Keratinocyte (primary cell): ENCODE measurements at regions not wholly inside any gene's neighbourhood (a gene's known extent, or its start where the extent isn't known, plus 50 kb on each side); places are given as distances from the start of the nearest gene placed in this dataset.

Source experiments
- DNase-seq: peaks from one replicate; pipeline ENCODE4 v3.0.0-alpha.2; 2011; ENCODE audit warnings: low read depth, missing footprints, low spot score
- FAIRE-seq: peaks from 2 replicates; lab custom pipeline; 2011; peaks lifted over from hg19 to GRCh38; lab: Jason Lieb, UNC
- H2AFZ ChIP-seq: 2 replicates; pipeline ENCODE4 v1.6.0; 2012; ENCODE audit warnings: low read length, control low read depth, inconsistent platforms; ENCODE audit not compliant: control insufficient read depth
- H3K27ac ChIP-seq: 2 replicates; pipeline ENCODE4 v1.5.1; 2011; ENCODE audit warnings: low read length; ENCODE audit not compliant: control insufficient read depth, insufficient read depth
- H3K27me3 ChIP-seq: 3 replicates; pipeline ENCODE4 v1.6.0; 2011; ENCODE audit warnings: low read length; ENCODE audit not compliant: control insufficient read depth, insufficient read depth; ENCODE audit errors: extremely low read depth
- H3K36me3 ChIP-seq, 2 experiments: 2 replicates in 1 of 2; 3 replicates in 1 of 2; pipeline ENCODE4 v1.5.1; 2011; ENCODE audit warnings: low read length in 2 of 2, mild to moderate bottlenecking in 1 of 2; ENCODE audit not compliant: control insufficient read depth in 2 of 2, insufficient read depth in 2 of 2; ENCODE audit errors: extremely low read depth in 1 of 2
- H3K4me1 ChIP-seq: 3 replicates; pipeline ENCODE4 v1.5.1; 2011; ENCODE audit warnings: low read length; ENCODE audit not compliant: control insufficient read depth, insufficient read depth; ENCODE audit errors: extremely low read depth
- H3K4me2 ChIP-seq: 3 replicates; pipeline ENCODE4 v1.6.0; 2011; ENCODE audit warnings: low read depth, low read length; ENCODE audit not compliant: control insufficient read depth, insufficient read depth; ENCODE audit errors: extremely low read depth
- H3K4me3 ChIP-seq, 3 experiments: fragments of 200-600 bp in 1 of 3; sonication (generic) in 1 of 3; 2 replicates in 2 of 3; 3 replicates in 1 of 3; pipeline ENCODE4 v1.5.1; 2011 to 2016; ENCODE audit warnings: low read length in 3 of 3, mild to moderate bottlenecking in 3 of 3, control low read depth in 2 of 3, inconsistent platforms in 1 of 3, low read depth in 1 of 3, mixed read lengths in 1 of 3, mixed run types in 1 of 3, moderate library complexity in 1 of 3; ENCODE audit not compliant: control insufficient read depth in 2 of 3, insufficient read depth in 2 of 3; ENCODE audit errors: extremely low read depth in 1 of 3
- H3K79me2 ChIP-seq: 2 replicates; pipeline ENCODE4 v1.6.0; 2012; ENCODE audit warnings: low read length; ENCODE audit not compliant: control insufficient read depth, insufficient read depth
- H3K9ac ChIP-seq: 3 replicates; pipeline ENCODE4 v1.6.0; 2011; ENCODE audit warnings: low read length; ENCODE audit not compliant: control insufficient read depth, insufficient read depth; ENCODE audit errors: extremely low read depth
- H3K9me1 ChIP-seq: 3 replicates; pipeline ENCODE4 v1.6.0; 2011; ENCODE audit warnings: low read length; ENCODE audit not compliant: control insufficient read depth, insufficient read depth; ENCODE audit errors: extremely low read depth
- H3K9me3 ChIP-seq: 2 replicates; pipeline ENCODE4 v1.5.1; 2012; ENCODE audit warnings: low read depth, low read length; ENCODE audit not compliant: control insufficient read depth
- H4K20me1 ChIP-seq: 3 replicates; pipeline ENCODE4 v1.6.0; 2011; ENCODE audit warnings: low read length; ENCODE audit not compliant: control insufficient read depth, insufficient read depth; ENCODE audit errors: extremely low read depth
- CTCF ChIP-seq, 3 experiments: IDR thresholded peaks in 1 of 3; conservative IDR thresholded peaks in 1 of 3; optimal IDR thresholded peaks in 1 of 3; 2 replicates in 2 of 3; 3 replicates in 1 of 3; pipeline versions ENCODE3 to v1.5.1; 2011; ENCODE audit warnings: low read length in 3 of 3, mild to moderate bottlenecking in 3 of 3, moderate library complexity in 2 of 3, control low read depth in 1 of 3, inconsistent platforms in 1 of 3; ENCODE audit not compliant: insufficient read depth in 2 of 3; ENCODE audit errors: extremely low read depth in 1 of 3
- EZH2 ChIP-seq: IDR thresholded peaks from one replicate; pipeline ENCODE4 v1.6.1; 2012; ENCODE audit warnings: inconsistent platforms, mild to moderate bottlenecking, low read length, moderate library complexity
- dilution Hi-C: fragments of 300-500 bp; cut with MboI; formaldehyde crosslinking; loops from one replicate; pipeline ENCODE4 v1.7.0; 2020; ENCODE audit warnings: low sequenced_read_pairs; ENCODE audit not compliant: extremely low pct_ligation_motif_present

GRCh38 chr20:24769878-24770627 lies 179.0 kb upstream of the CST7 start:
- no peak overlapping the region for H3K4me2 ChIP-seq
- no peak overlapping the region for H2AFZ ChIP-seq
- no peaks in the 10 kb centered on the region for H4K20me1 ChIP-seq
- H3K27ac ChIP-seq: no peak overlapping the region
- no peaks in the 10 kb centered on the region for H3K79me2 ChIP-seq
- no peak overlapping the region for H3K9ac ChIP-seq
- H3K9me1 ChIP-seq: no peaks in the 10 kb centered on the region
- no peak overlapping the region for H3K4me3 ChIP-seq
- H3K36me3 ChIP-seq: no peaks in the 10 kb centered on the region
- peaks cover 17% of the 10 kb centered on the region for H3K4me1 ChIP-seq
- no peaks in the 10 kb centered on the region for H3K9me3 ChIP-seq
- DNase-seq: no peak
- TF ChIP-seq CTCF (optimal IDR thresholded peaks at IDR 0.05 in 1 of 3, IDR thresholded peaks at IDR 0.05 in 1 of 3, conservative IDR thresholded peaks at IDR 0.05 in 1 of 3; ENCODE audit: extremely low read depth in 1 of 3, insufficient read depth in 2 of 3, low read length in 3 of 3) (no peak), EZH2 (no peak)
- no peaks in the 10 kb centered on the region for H3K27me3 ChIP-seq
- no peak for FAIRE-seq
- dilution Hi-C loops: no loop called here

- Histone ChIP-seq H3K9ac (no peak overlapping the region), H3K79me2 (no peaks in the 10 kb centered on the region), H3K9me3 (no peaks in the 10 kb centered on the region), H2AFZ (no peak overlapping the region), H3K4me3 (no peak overlapping the region), H3K27me3 (no peaks in the 10 kb centered on the region), H3K4me1 (peaks cover 17% of the 10 kb centered on the region), H3K4me2 (no peak overlapping the region), H3K27ac (no peak overlapping the region), H4K20me1 (no peaks in the 10 kb centered on the region), H3K9me1 (no peaks in the 10 kb centered on the region), H3K36me3 (no peaks in the 10 kb centered on the region)
- TF ChIP-seq CTCF (optimal IDR thresholded peaks at IDR 0.05 in 1 of 3, IDR thresholded peaks at IDR 0.05 in 1 of 3, conservative IDR thresholded peaks at IDR 0.05 in 1 of 3; ENCODE audit: extremely low read depth in 1 of 3, insufficient read depth in 2 of 3, low read length in 3 of 3) (no peak), EZH2 (no peak)
- DNase-seq (no peak), FAIRE-seq (no peak)
- dilution Hi-C loops: no loop called here
These were observed 178.2 kb upstream of the CST7 start for GRCh38 chr20:24770628-24771541.
